Common myeloid progenitor, CD34-positive (primary cell): ENCODE measurements at regions not wholly inside any gene's neighbourhood (a gene's known extent, or its start where the extent isn't known, plus 50 kb on each side); places are given as distances from the start of the nearest gene placed in this dataset.

Experiments
- CTCF ChIA-PET: fragments of 350-600 bp; sonication (Branson Sonifier 250); formaldehyde crosslinking; loops from one replicate; lab custom pipeline; 2021; ENCODE audit warnings: antibody characterized with exemption; lab: Charles Lee
- POLR2A ChIA-PET: fragments of 350-600 bp; sonication (Branson Sonifier 250); formaldehyde crosslinking; loops from one replicate; lab custom pipeline; 2021; ENCODE audit warnings: antibody characterized with exemption; lab: Charles Lee
- DNase-seq, 3 donors: peaks; one replicate each; pipeline versions ENCODE4 v3.0.0 to v3.0.0-alpha.2; 2013
- H3K27ac ChIP-seq, 2 experiments: 1 replicate in 1 of 2; 2 replicates in 1 of 2; pipeline ENCODE4 v1.7.0; 2013; ENCODE audit warnings: inconsistent platforms in 2 of 2, low read length in 2 of 2, mild to moderate bottlenecking in 2 of 2, low read depth in 1 of 2, moderate library complexity in 1 of 2; ENCODE audit not compliant: severe bottlenecking in 2 of 2, insufficient read depth in 1 of 2, poor library complexity in 1 of 2
- H3K27me3 ChIP-seq, 5 experiments: replicated peaks in 2 of 5; 1 replicate in 3 of 5; 2 replicates in 2 of 5; pipeline versions ENCODE4 v1.6.1 to v1.7.0; 2013; ENCODE audit warnings: low read length in 4 of 5, mild to moderate bottlenecking in 2 of 5, moderate library complexity in 2 of 5, inconsistent platforms in 1 of 5; ENCODE audit not compliant: insufficient read depth in 5 of 5, control insufficient read depth in 4 of 5
- H3K36me3 ChIP-seq, 4 experiments: 1 replicate in 2 of 4; 2 replicates in 2 of 4; pipeline versions ENCODE4 v1.6.1 to v1.7.0; 2013; ENCODE audit warnings: low read length in 3 of 4, control low read depth in 1 of 4, mild to moderate bottlenecking in 1 of 4; ENCODE audit not compliant: control insufficient read depth in 4 of 4, insufficient read depth in 4 of 4
- H3K4me1 ChIP-seq, 4 experiments: 1 replicate in 3 of 4; 2 replicates in 1 of 4; pipeline versions ENCODE4 v1.6.1 to v1.7.1; 2013; ENCODE audit warnings: low read length in 3 of 4, mild to moderate bottlenecking in 3 of 4, control low read depth in 1 of 4, inconsistent platforms in 1 of 4, moderate library complexity in 1 of 4; ENCODE audit not compliant: control insufficient read depth in 4 of 4, insufficient read depth in 4 of 4; ENCODE audit errors: control extremely low read depth in 1 of 4
- H3K4me3 ChIP-seq, 7 experiments: 1 replicate in 4 of 7; 2 replicates in 3 of 7; pipeline versions ENCODE4 v1.5.1 to v1.7.0; 2013; ENCODE audit warnings: mild to moderate bottlenecking in 7 of 7, low read length in 6 of 7, moderate library complexity in 6 of 7, inconsistent platforms in 2 of 7, low read depth in 2 of 7, control low read depth in 1 of 7; ENCODE audit not compliant: insufficient read depth in 4 of 7, control insufficient read depth in 1 of 7; ENCODE audit errors: extremely low read depth in 1 of 7
- H3K9me3 ChIP-seq, 5 experiments: 1 replicate in 4 of 5; 2 replicates in 1 of 5; pipeline versions ENCODE4 v1.6.1 to v1.7.1; 2013; ENCODE audit warnings: low read length in 4 of 5, mild to moderate bottlenecking in 2 of 5, inconsistent platforms in 1 of 5, low read depth in 1 of 5, moderate library complexity in 1 of 5; ENCODE audit not compliant: control insufficient read depth in 4 of 5, insufficient read depth in 2 of 5; ENCODE audit errors: control extremely low read depth in 1 of 5
- whole genome bisulfite sequencing: methylation state at CpG from one replicate; pipeline ENCODE4 v1.1.5; 2013; ENCODE audit not compliant: insufficient coverage; 5-methylcytosine and 5-hydroxymethylcytosine counted together

DNA sequence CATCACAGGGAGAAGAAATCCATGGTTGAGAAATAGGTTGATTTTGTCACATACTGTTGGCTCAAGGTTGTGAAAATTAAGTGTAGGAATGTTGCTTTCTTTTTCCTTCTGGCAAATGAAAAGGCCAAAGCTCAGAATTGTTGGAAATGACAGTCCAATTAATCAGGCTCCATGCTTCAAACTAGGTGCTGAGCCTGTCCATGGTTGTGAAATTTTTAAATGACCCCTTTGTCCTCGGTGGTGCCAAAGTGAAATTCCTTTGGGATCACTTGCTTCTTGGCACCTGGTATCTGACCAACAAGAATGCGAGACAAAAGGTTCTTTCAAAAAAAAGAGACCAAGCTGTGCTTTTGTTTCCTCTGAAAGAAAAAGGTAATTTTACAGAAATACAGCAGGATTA lies 451.9 kb downstream of the ETS1 start:
- Histone ChIP-seq H3K4me1 (no peaks in the 10 kb centered on the region), H3K36me3 (no peaks in the 10 kb centered on the region), H3K4me3 (no peak overlapping the region), H3K27ac (no peak overlapping the region), H3K27me3 (no peaks in the 10 kb centered on the region), H3K9me3 (peaks cover 0 to 7% (median 0%) of the 10 kb centered on the region in 5 experiments)
- CTCF ChIA-PET, result no interaction called here
- POLR2A ChIA-PET, result no interaction called here
- DNase-seq, result no peak
- WGBS, result 100% methylated on average over 1 of the region's 2 CpGs

DNA sequence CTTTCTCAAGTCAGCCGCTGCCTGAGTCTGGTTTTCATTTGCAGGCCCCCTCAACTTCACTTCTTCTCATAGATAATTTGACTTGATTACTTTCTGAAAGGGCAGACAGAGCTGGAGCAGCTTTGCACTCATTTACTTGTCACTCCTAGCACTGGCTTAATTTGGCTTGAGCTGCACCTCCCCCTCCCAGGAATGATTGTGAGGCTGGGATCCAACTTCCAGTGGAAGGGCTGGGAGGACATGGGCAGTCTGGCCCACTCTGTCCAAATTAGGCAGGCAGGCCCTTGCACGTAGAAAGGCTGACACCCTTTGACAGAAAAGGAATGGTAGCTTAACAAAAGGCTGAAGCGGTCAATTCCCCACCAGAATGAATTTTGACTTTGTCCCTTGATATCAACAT lies 453.9 kb downstream of the ETS1 start:
- ChIA-PET POLR2A (no interaction called here), CTCF (interaction anchor here (1.8 kb wide), 1 partner anchor 24 kb away, joined by 8 read pairs; no protein-coding TSS in a partner anchor)
- Histone ChIP-seq H3K4me1 (no peaks in the 10 kb centered on the region), H3K36me3 (no peaks in the 10 kb centered on the region), H3K27me3 (no peaks in the 10 kb centered on the region), H3K9me3 (no peaks in the 10 kb centered on the region), H3K27ac (no peak overlapping the region), H3K4me3 (no peak overlapping the region)
- no peak for DNase-seq
- no CpG with 5 or more reads among the region's 3 CpGs for WGBS

DNA sequence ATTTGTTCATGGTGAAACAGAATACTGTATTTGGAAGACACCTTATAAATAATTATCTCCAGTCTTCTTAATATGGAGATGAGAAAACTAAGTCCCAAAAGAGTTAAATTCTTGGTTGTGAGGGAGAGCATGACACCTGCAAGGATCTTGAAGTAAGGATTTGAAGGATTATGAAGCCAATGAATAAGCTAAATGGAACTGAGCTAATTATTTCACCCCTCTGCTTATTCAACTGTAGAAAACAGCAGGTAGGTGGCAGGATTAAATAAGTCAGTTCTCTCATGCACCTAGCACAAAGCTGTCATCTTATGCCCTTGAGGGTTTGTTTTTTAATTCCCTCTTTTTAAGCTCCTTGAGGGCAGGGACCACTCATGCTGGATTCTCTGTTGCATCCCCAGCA lies 457.3 kb downstream of the ETS1 start:
- ChIA-PET POLR2A (no interaction called here), CTCF (interaction anchor here (1.5 to 3.2 kb wide), 4 partner anchors 10 to 106 kb away, joined by 3 to 19 read pairs (median 3); no protein-coding TSS in a partner anchor)
- H3K4me3 ChIP-seq, result no peak overlapping the region
- DNase-seq, result no peak
- H3K27me3 ChIP-seq, result no peaks in the 10 kb centered on the region
- H3K27ac ChIP-seq, result no peak overlapping the region
- no peaks in the 10 kb centered on the region for H3K36me3 ChIP-seq
- no peaks in the 10 kb centered on the region for H3K4me1 ChIP-seq
- H3K9me3 ChIP-seq, result no peaks in the 10 kb centered on the region

DNA sequence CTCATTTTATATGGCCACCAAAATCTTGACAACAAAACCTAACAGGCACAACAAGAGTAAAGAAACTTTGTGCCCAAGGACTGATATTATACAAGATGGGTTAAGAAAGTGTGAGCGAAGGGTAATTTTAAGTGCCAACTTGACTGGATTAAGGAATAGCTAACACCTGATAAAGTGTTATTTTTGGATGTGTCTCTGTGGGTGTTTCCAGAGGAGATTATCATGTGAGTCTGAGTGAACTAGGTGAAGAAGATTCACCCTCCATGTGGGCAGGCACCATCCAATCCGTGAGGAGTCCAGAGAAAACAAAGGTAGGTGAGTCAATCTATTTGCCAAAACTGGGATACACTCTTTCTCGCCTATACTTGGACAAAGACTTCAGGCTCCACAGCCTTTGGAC lies 461.6 kb downstream of the ETS1 start:
- Histone ChIP-seq H3K9me3 (peaks cover 0 to 3% (median 0%) of the 10 kb centered on the region in 5 experiments), H3K4me3 (no peak overlapping the region), H3K4me1 (no peaks in the 10 kb centered on the region), H3K27ac (no peak overlapping the region), H3K36me3 (no peaks in the 10 kb centered on the region), H3K27me3 (no peaks in the 10 kb centered on the region)
- 100% methylated on average over 3 of the region's 3 CpGs for WGBS
- ChIA-PET CTCF (interaction anchor here (0.8 kb wide), 1 partner anchor 86 kb away, joined by 3 read pairs; no protein-coding TSS in a partner anchor), POLR2A (no interaction called here)
- no peak for DNase-seq

DNA sequence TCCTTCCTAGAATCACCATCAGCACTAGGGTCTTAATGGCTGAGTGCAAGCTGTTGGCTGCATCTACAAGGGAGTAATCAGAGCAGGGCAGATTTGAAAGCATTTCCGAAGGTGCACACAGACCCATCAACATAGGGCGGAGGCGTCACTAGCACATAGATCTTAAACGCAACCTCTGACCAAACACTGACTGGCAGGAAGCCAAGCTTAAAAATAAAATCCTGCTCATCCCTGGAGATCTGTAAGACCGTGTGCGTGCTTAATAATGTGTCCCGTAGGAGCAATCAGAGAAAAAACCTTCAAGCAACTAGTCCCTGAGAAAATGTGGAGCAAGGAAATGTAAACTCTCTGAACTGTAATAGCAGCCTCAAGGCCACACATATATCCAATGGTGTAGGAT lies 470.5 kb downstream of the ETS1 start:
- no peaks in the 10 kb centered on the region for H3K27me3 ChIP-seq
- H3K27ac ChIP-seq, result no peak overlapping the region
- 79% methylated on average over 7 of the region's 7 CpGs for WGBS
- no peaks in the 10 kb centered on the region for H3K36me3 ChIP-seq
- ChIA-PET POLR2A (no interaction called here), CTCF (no interaction called here)
- no peaks in the 10 kb centered on the region for H3K4me1 ChIP-seq
- DNase-seq, result peak in 2 of 3 donors; percentile 3 to 4
- H3K9me3 ChIP-seq, result no peaks in the 10 kb centered on the region
- H3K4me3 ChIP-seq, result no peak overlapping the region

DNA sequence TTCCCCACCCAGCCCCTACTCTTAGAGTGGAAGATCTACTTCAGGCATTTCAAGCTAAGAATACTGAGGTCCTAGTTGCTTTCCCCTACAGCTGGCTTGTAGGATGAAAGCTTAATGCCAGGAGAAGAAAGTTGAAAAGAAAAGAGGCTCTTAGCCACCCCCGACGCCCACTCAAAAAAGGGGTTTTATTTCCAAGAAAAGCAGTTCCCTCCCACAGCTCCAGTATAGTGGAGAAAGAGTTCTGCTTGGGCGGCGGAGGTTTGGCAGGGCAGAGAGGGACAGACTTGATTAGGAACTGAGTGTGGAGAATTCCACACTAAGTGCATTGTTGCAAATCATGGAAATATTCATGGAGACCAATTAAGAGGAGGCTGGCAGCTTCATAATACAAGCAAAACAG lies 470.9 kb downstream of the ETS1 start:
- no peak for DNase-seq
- H3K9me3 ChIP-seq, result no peaks in the 10 kb centered on the region
- ChIA-PET POLR2A (no interaction called here), CTCF (no interaction called here)
- no peaks in the 10 kb centered on the region for H3K36me3 ChIP-seq
- WGBS, result 100% methylated on average over 4 of the region's 4 CpGs
- H3K27me3 ChIP-seq, result no peaks in the 10 kb centered on the region
- H3K27ac ChIP-seq, result no peak overlapping the region
- H3K4me3 ChIP-seq, result no peak overlapping the region
- no peaks in the 10 kb centered on the region for H3K4me1 ChIP-seq

DNA sequence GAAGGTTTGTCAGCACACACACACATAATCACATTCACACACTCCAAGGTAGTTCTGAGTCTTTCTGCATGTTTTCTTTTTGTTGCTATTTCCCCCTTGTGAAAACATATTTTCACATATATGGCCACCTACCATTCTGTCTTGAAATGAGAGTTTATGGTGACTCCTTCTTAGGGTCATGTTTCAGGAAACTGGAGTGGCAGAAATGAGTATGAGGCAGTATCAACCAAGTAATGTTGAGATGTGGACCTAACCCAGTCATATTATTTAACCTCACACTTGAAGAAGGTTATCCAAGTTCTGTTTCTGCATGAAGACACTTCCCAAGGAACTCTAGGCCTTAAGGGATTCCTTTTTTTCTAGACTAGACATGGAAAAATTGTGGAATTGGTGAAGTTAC lies 481.4 kb downstream of the ETS1 start:
- Histone ChIP-seq H3K36me3 (no peaks in the 10 kb centered on the region), H3K9me3 (no peaks in the 10 kb centered on the region), H3K27ac (no peak overlapping the region), H3K4me1 (no peaks in the 10 kb centered on the region), H3K27me3 (no peaks in the 10 kb centered on the region), H3K4me3 (no peak overlapping the region)
- DNase-seq, result no peak
- CTCF ChIA-PET, result no interaction called here
- POLR2A ChIA-PET, result no interaction called here
